Liver (tissue), 3 donors: ENCODE measurements at regions not wholly inside any gene's neighbourhood (a gene's known extent, or its start where the extent isn't known, plus 50 kb on each side); places are given as distances from the start of the nearest gene placed in this dataset.

Experiments
- EGR1 ChIP-seq, 2 donors: IDR thresholded peaks; 2 replicates each; pipeline ENCODE4 v1.6.1; 2016 to 2018; ENCODE audit warnings: antibody characterized with exemption in 2 of 2, low read depth in 2 of 2
- FOXA1 ChIP-seq: IDR thresholded peaks from 2 replicates; pipeline ENCODE4 v1.6.1; 2016; ENCODE audit warnings: antibody characterized with exemption
- GABPA ChIP-seq, 2 donors: IDR thresholded peaks in 1 of 2; conservative IDR thresholded peaks in 1 of 2; 2 replicates each; pipeline ENCODE4 v1.6.1; 2016; ENCODE audit warnings: antibody characterized with exemption in 2 of 2, mild to moderate bottlenecking in 1 of 2, moderate library complexity in 1 of 2
- HNF4A ChIP-seq, 2 donors: conservative IDR thresholded peaks; 2 replicates each; pipeline ENCODE4 v1.6.1; 2016; ENCODE audit warnings: antibody characterized with exemption in 2 of 2, mild to moderate bottlenecking in 2 of 2
- JUND ChIP-seq, 2 donors: IDR thresholded peaks; 2 replicates each; pipeline ENCODE4 v1.6.1; 2016; ENCODE audit warnings: antibody characterized with exemption in 2 of 2
- NR2F2 ChIP-seq: IDR thresholded peaks from 2 replicates; pipeline ENCODE4 v1.6.1; 2016; ENCODE audit warnings: antibody characterized with exemption
- RAD21 ChIP-seq, 2 donors: IDR thresholded peaks; 2 replicates each; pipeline ENCODE4 v1.6.1; 2016; ENCODE audit warnings: antibody characterized with exemption in 2 of 2, mild to moderate bottlenecking in 2 of 2
- SP1 ChIP-seq: IDR thresholded peaks from 2 replicates; pipeline ENCODE4 v1.6.1; 2018; ENCODE audit warnings: antibody characterized with exemption, mild to moderate bottlenecking
- TAF1 ChIP-seq: conservative IDR thresholded peaks from 2 replicates; pipeline ENCODE4 v1.6.1; 2016; ENCODE audit warnings: antibody characterized with exemption, mild to moderate bottlenecking
- YY1 ChIP-seq: IDR thresholded peaks from 2 replicates; pipeline ENCODE4 v1.6.1; 2016; ENCODE audit warnings: antibody characterized with exemption, mild to moderate bottlenecking
- TF ChIP-seq, protein P1 (sequence below): IDR thresholded peaks from 2 replicates; pipeline ENCODE4 v1.6.1; 2016; ENCODE audit warnings: antibody characterized with exemption
- TF ChIP-seq, protein P2 (sequence below): fragments of 150-350 bp; IDR thresholded peaks from 2 replicates; pipeline ENCODE4 v1.5.1; 2017; ENCODE audit warnings: improper control_type of control experiment, low read depth, low read length; ENCODE audit not compliant: missing input control
- TF ChIP-seq, protein P3 (sequence below): IDR thresholded peaks from 2 replicates; pipeline ENCODE4 v1.6.1; 2016; ENCODE audit warnings: antibody characterized with exemption
- TF ChIP-seq, protein P4 (sequence below): IDR thresholded peaks from 2 replicates; pipeline ENCODE4 v1.6.1; 2016; ENCODE audit warnings: antibody characterized with exemption, mild to moderate bottlenecking
- donor health status: healthy.
- donor health status: healthy.

DNA sequence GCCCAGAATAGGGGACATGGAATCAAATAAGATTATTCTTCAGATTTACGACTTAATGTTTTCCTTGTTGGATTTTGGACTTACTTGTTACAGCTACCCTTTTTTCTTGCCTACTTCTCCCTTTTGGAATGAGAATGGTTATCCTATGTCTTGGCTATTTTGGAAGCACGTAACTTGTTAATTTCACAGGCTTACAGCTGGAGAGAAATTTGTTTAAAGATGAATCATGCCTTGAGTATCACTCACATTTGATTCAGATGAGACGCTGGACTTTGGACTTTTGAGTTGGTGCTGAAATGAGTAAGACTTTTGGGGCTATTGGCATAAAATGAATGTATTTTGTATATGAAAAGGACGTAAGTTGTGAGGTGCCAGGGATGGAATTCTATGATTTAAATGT lies 83.3 kb downstream of the SMPDL3A start:
- TF ChIP-seq, protein P1, sequence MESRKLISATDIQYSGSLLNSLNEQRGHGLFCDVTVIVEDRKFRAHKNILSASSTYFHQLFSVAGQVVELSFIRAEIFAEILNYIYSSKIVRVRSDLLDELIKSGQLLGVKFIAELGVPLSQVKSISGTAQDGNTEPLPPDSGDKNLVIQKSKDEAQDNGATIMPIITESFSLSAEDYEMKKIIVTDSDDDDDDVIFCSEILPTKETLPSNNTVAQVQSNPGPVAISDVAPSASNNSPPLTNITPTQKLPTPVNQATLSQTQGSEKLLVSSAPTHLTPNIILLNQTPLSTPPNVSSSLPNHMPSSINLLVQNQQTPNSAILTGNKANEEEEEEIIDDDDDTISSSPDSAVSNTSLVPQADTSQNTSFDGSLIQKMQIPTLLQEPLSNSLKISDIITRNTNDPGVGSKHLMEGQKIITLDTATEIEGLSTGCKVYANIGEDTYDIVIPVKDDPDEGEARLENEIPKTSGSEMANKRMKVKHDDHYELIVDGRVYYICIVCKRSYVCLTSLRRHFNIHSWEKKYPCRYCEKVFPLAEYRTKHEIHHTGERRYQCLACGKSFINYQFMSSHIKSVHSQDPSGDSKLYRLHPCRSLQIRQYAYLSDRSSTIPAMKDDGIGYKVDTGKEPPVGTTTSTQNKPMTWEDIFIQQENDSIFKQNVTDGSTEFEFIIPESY, result no peak
- TF ChIP-seq, protein P2, sequence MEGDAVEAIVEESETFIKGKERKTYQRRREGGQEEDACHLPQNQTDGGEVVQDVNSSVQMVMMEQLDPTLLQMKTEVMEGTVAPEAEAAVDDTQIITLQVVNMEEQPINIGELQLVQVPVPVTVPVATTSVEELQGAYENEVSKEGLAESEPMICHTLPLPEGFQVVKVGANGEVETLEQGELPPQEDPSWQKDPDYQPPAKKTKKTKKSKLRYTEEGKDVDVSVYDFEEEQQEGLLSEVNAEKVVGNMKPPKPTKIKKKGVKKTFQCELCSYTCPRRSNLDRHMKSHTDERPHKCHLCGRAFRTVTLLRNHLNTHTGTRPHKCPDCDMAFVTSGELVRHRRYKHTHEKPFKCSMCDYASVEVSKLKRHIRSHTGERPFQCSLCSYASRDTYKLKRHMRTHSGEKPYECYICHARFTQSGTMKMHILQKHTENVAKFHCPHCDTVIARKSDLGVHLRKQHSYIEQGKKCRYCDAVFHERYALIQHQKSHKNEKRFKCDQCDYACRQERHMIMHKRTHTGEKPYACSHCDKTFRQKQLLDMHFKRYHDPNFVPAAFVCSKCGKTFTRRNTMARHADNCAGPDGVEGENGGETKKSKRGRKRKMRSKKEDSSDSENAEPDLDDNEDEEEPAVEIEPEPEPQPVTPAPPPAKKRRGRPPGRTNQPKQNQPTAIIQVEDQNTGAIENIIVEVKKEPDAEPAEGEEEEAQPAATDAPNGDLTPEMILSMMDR, result no peak
- TF ChIP-seq, protein P3, sequence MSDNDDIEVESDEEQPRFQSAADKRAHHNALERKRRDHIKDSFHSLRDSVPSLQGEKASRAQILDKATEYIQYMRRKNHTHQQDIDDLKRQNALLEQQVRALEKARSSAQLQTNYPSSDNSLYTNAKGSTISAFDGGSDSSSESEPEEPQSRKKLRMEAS, result no peak
- TF ChIP-seq RAD21 (IDR thresholded peaks at IDR 0.05) (no peak), FOXA1 (no peak), YY1 (no peak), HNF4A (conservative IDR thresholded peaks at IDR 0.05) (no peak), EGR1 (IDR thresholded peaks at IDR 0.05; ENCODE audit: low read depth in 2 of 2) (no peak), JUND (IDR thresholded peaks at IDR 0.05) (no peak), NR2F2 (no peak), GABPA (IDR thresholded peaks at IDR 0.05 in 1 of 2, conservative IDR thresholded peaks at IDR 0.05 in 1 of 2) (no peak), SP1 (no peak), TAF1 (no peak)
- TF ChIP-seq, protein P4, sequence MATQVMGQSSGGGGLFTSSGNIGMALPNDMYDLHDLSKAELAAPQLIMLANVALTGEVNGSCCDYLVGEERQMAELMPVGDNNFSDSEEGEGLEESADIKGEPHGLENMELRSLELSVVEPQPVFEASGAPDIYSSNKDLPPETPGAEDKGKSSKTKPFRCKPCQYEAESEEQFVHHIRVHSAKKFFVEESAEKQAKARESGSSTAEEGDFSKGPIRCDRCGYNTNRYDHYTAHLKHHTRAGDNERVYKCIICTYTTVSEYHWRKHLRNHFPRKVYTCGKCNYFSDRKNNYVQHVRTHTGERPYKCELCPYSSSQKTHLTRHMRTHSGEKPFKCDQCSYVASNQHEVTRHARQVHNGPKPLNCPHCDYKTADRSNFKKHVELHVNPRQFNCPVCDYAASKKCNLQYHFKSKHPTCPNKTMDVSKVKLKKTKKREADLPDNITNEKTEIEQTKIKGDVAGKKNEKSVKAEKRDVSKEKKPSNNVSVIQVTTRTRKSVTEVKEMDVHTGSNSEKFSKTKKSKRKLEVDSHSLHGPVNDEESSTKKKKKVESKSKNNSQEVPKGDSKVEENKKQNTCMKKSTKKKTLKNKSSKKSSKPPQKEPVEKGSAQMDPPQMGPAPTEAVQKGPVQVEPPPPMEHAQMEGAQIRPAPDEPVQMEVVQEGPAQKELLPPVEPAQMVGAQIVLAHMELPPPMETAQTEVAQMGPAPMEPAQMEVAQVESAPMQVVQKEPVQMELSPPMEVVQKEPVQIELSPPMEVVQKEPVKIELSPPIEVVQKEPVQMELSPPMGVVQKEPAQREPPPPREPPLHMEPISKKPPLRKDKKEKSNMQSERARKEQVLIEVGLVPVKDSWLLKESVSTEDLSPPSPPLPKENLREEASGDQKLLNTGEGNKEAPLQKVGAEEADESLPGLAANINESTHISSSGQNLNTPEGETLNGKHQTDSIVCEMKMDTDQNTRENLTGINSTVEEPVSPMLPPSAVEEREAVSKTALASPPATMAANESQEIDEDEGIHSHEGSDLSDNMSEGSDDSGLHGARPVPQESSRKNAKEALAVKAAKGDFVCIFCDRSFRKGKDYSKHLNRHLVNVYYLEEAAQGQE, result no peak
